ENCODE measurements at regions not wholly inside any gene's neighbourhood (a gene's known extent, or its start where the extent isn't known, plus 50 kb on each side); places are given as distances from the start of the nearest gene placed in this dataset.

- FAIRE-seq = no peak
- no peak for DNase-seq (ENCODE audit: low spot score in 2 of 2)
Observed at GRCh38 chr12:100675432-100675831, 101.9 kb downstream of the GAS2L3 start.

- FAIRE-seq = no peak
Observed at GRCh38 chr12:100681074-100681473, 107.6 kb downstream of the GAS2L3 start.

GRCh38 chr12:100682178-100682577, 108.7 kb downstream of the GAS2L3 start:
- DNase-seq (ENCODE audit: low spot score in 2 of 2) = no peak

More at GRCh38 chr12:100681074-100681473, 107.6 kb downstream of the GAS2L3 start:
- DNase-seq (ENCODE audit: low spot score in 2 of 2) = no peak

GRCh38 chr12:100687686-100688085, 106.9 kb upstream of the ANO4 start:
- DNase-seq (ENCODE audit: low spot score in 2 of 2) (no peak), FAIRE-seq (no peak)

More at GRCh38 chr12:100682178-100682577, 108.7 kb downstream of the GAS2L3 start:
- no peak for FAIRE-seq

GRCh38 chr12:100688451-100688864, 106.1 kb upstream of the ANO4 start:
- no peak for DNase-seq (ENCODE audit: low spot score in 2 of 2)
- FAIRE-seq = no peak

GRCh38 chr12:100692502-100692901, 102.1 kb upstream of the ANO4 start:
- FAIRE-seq = no peak

GRCh38 chr12:100698518-100698917, 96.1 kb upstream of the ANO4 start:
- FAIRE-seq = no peak
- no peak for DNase-seq (ENCODE audit: low spot score in 2 of 2)

More at GRCh38 chr12:100692502-100692901, 102.1 kb upstream of the ANO4 start:
- DNase-seq (ENCODE audit: low spot score in 2 of 2) = no peak

- FAIRE-seq = no peak
- DNase-seq (ENCODE audit: low spot score in 2 of 2) = no peak
Observed at GRCh38 chr12:100699209-100699608, 95.4 kb upstream of the ANO4 start.

- no peak for FAIRE-seq
- DNase-seq (ENCODE audit: low spot score in 2 of 2) = no peak
Observed at GRCh38 chr12:100703337-100703736, 91.2 kb upstream of the ANO4 start.

GRCh38 chr12:100703868-100704267, 90.7 kb upstream of the ANO4 start:
- no peak for DNase-seq (ENCODE audit: low spot score in 2 of 2)

GRCh38 chr12:100706033-100706432, 88.5 kb upstream of the ANO4 start:
- FAIRE-seq = no peak
- no peak for DNase-seq (ENCODE audit: low spot score in 2 of 2)

More at GRCh38 chr12:100703868-100704267, 90.7 kb upstream of the ANO4 start:
- FAIRE-seq = no peak

GRCh38 chr12:100708591-100708990, 86.0 kb upstream of the ANO4 start:
- FAIRE-seq = no peak
- DNase-seq (ENCODE audit: low spot score in 2 of 2) = no peak

- FAIRE-seq (no peak), DNase-seq (ENCODE audit: low spot score in 2 of 2) (no peak)
Observed at GRCh38 chr12:100715976-100716944, 78.3 kb upstream of the ANO4 start.

GRCh38 chr12:100716945-100717732, 77.4 kb upstream of the ANO4 start:
- DNase-seq (ENCODE audit: low spot score in 2 of 2) (peak in 1 of 2 donors; percentile 49), FAIRE-seq (no peak)

GRCh38 chr12:100717733-100718067, 76.9 kb upstream of the ANO4 start:
- no peak for DNase-seq (ENCODE audit: low spot score in 2 of 2)
- FAIRE-seq = no peak

- DNase-seq (ENCODE audit: low spot score in 2 of 2) = no peak
- no peak for FAIRE-seq
Observed at GRCh38 chr12:100718187-100718586, 76.4 kb upstream of the ANO4 start.

GRCh38 chr12:100720016-100720654, 74.4 kb upstream of the ANO4 start:
- FAIRE-seq (no peak), DNase-seq (ENCODE audit: low spot score in 2 of 2) (no peak)

- DNase-seq (ENCODE audit: low spot score in 2 of 2) (no peak), FAIRE-seq (no peak)
Observed at GRCh38 chr12:100721169-100721568, 73.4 kb upstream of the ANO4 start.

GRCh38 chr12:100724071-100724470, 70.5 kb upstream of the ANO4 start:
- no peak for DNase-seq (ENCODE audit: low spot score in 2 of 2)
- no peak for FAIRE-seq

- DNase-seq (ENCODE audit: low spot score in 2 of 2) = no peak
Observed at GRCh38 chr12:100733817-100734593, 60.6 kb upstream of the ANO4 start.

More at GRCh38 chr12:100733817-100734593, 60.6 kb upstream of the ANO4 start:
- FAIRE-seq = peak; percentile 31
